Hypothalamus (tissue), 51 donors: ENCODE measurements at regions not wholly inside any gene's neighbourhood (a gene's known extent, or its start where the extent isn't known, plus 50 kb on each side); places are given as distances from the start of the nearest gene placed in this dataset.

ENCODE experiments used
- DNase-seq, 51 donors: peaks; one replicate each; lab custom pipeline; 2025; lab: John Stamatoyannopoulos, UW

GRCh38 chr3:82954486-82954885, 1193.0 kb upstream of the GBE1 start:
- no peak for DNase-seq

DNA sequence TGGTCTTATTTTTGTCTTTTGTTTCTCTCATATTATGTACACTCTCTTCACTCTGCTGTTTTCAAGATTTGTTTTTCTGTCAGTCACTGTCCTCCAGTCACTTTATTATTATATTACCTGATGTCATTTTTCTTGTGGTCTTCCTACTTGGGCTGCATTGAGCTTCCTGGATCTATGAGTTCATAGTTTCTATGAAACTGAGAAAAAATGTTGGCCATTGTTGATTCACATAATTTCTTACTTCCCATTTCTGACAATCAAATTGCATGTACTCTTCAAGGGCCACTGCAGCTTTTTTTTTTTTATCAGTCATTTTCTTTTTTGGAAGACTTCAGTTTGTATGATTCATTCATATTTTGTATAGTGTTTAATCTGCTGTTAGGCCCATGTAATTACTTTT, 1180.6 kb upstream of the GBE1 start:
- no peak for DNase-seq

DNA sequence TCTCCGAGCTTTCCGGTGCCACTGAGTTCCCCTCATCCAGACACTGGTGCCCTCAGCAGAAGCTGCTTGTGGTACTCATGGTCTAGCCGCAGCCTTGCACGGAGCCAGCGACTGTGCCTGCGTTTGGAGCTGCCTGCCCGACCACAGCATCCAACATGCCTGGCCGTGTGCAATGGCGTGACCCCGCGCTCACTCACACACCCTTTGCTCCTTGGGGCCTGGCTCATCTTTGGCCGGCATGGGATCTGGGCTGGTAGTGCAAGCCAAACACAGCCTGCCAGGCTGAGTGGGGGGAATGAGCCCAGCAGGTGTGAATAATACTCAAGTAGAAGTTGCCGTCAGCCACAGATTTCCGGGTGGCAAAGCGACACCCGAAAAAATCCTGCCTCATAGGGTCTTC, 1178.7 kb upstream of the GBE1 start:
- DNase-seq: no peak

GRCh38 chr3:82939491-82940097, 1178.1 kb upstream of the GBE1 start:
- no peak for DNase-seq

GRCh38 chr3:82938821-82939328, 1177.4 kb upstream of the GBE1 start:
- DNase-seq: no peak

DNA sequence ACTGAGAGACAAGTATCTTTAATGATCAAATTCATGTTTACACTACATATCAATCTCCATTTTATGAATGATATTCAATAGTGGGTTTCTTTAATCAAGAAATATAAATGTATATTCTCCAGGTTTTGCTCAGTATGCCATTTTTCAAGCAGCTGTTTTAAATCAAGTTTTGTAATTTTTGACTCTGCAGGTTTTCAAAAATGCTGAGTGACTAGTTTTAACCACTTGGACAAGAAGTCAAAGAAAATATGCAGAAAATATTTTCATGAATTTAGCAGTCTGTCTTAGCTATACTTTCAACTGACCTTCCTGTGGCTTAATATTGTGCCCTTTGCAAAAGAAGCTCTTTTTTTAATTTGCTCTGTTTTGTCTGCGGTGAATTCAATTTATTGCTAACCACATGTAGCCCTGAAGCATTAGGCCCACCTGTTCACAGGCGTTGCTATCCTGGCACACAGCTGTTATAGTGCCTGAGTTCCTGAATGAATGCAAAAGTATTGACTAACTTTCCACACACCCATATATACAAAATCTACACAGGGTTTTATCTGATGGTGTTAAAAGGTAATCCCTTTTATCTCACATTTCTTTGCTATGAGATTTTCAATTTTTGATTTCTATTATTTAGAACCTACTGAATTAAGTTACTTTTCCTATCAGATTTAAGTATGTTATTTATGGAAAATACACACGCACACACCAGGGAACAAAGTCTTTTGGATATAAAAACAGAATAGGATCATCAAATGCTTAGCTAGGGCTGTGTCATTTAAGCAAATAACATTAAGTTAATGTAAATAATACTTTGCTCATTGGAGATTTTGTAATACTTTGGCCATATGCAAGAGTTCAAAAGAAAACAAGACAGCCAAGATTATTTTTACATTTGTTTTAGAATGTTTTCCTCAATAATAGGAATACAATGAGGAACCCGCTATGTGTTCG, 1166.1 kb upstream of the GBE1 start:
- no peak for DNase-seq

DNA sequence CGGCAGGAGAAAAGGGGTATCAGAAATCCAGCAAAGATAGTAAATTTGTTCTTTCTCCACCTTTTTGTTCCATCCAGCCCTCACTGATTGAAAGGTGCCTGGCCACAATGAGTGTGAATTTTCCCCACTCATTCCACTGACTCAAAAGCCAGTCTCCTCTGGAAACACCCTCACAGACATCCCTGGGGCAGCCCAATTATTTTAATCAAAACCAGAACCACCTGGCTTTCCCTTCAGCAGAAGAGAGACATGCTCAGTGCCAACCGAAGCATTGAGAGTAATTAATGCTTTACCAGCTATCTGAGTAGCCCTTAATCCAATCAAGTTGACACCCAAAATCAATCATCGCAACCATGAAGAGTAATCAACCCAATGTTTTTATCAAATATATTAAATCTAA, 1129.6 kb upstream of the GBE1 start:
- no peak for DNase-seq

DNA sequence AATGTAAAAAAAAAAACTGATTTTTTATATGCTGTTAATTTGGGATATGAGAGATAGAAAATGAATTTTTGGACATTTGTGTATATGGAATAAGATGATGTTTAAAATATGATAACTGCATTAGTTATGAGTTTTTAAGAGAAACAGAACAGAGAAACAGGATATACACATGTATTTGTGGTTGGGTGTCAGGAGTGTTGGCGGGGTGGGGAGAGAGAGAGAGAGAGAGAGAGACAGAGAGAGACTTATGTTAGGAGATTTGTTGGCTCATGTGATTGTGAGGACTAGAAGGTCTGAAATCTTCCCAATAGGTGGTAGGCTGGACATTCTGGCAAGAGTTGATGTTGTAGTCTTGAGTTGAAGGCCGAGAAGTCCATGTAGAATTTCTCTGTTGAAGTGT, 1121.6 kb upstream of the GBE1 start:
- DNase-seq: no peak

GRCh38 chr3:82875401-82875800, 1114.0 kb upstream of the GBE1 start:
- no peak for DNase-seq

GRCh38 chr3:82839871-82840270, 1078.4 kb upstream of the GBE1 start:
- DNase-seq: no peak

- no peak for DNase-seq
Observed at GRCh38 chr3:82834098-82834497, 1072.7 kb upstream of the GBE1 start.

GRCh38 chr3:82824491-82824890, 1063.0 kb upstream of the GBE1 start:
- no peak for DNase-seq

- no peak for DNase-seq
Observed at GRCh38 chr3:82816086-82816485, 1054.6 kb upstream of the GBE1 start.

- DNase-seq: no peak
Observed at GRCh38 chr3:82815417-82816058, 1054.1 kb upstream of the GBE1 start.

DNA sequence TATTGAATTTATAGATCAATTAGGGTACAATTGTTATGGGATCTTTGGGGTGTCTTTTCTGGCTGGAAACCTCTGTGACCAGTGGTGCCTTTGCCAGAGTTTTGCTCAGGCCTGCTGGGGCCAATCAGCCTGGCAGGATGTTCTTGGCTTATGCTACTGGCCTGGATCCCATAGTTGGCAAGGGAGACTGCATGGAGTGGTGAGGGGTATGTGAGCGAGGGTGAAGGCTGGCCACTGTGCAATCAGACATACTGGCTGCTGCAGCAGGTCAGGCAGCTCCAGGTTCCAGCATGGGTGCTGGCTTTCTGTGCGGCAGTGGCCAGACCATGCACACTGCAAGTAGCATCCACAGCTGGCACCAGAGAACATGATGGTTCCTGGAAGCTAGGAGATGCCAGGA, 1053.2 kb upstream of the GBE1 start:
- DNase-seq: no peak

DNA sequence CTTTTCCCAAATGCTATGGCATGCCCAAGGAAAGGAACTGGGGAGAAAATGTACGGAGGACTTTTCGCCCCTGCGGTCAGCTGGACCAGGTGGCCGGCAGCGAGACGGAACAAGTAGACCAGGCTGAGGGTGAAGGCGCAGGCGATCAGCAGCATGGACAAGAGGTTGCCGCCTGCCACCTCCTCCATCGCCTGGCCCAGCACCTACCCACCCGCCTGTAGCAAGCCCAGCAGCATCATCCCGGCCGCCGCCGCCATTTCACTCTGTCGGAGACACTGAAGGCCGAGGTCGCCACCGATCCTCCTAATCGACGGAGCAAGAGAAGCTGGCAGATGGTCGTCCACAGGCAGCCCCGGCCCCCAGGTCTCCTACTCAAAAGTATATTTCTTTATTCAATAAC, 1046.3 kb upstream of the GBE1 start:
- no peak for DNase-seq

- DNase-seq: no peak
Observed at GRCh38 chr3:82802501-82802900, 1041.1 kb upstream of the GBE1 start.

DNA sequence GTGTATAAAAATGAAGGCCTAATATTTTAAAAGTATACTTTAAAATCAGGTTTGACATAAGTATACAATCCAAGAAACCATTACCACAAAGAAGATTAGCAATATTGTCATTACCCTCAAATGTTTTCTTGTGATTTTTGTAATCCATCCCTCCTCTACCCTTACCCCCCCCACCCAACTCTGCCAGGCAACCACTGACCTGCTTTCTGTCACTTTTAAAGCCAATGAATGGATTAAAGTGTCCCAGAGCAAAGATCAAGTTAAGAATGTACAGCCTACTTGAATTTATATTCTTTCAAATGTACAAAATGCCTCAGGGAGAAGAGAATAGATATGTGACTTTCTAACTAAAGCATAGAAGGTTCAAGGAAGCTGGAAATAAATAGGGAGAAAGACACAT, 1038.8 kb upstream of the GBE1 start:
- DNase-seq: no peak

DNA sequence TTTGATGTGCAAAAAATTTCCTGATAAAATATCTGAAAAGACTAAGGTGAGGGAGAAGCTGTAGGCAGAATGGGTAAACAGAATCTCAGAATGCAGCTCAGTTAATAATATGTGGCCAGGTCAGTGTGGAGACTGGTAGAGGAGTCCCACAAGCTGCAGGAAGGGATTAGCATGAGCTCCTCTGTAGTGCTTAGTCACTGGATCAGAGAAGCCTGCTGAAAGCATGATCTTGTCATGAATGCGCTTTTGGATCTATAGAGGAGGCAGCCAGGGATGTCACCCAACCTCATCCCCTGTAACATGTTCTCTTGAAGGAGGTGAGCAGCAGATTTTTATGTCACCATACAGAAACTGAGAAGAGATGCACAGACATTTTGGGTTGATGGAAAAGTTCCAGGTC, 1035.3 kb upstream of the GBE1 start:
- DNase-seq: no peak

DNA sequence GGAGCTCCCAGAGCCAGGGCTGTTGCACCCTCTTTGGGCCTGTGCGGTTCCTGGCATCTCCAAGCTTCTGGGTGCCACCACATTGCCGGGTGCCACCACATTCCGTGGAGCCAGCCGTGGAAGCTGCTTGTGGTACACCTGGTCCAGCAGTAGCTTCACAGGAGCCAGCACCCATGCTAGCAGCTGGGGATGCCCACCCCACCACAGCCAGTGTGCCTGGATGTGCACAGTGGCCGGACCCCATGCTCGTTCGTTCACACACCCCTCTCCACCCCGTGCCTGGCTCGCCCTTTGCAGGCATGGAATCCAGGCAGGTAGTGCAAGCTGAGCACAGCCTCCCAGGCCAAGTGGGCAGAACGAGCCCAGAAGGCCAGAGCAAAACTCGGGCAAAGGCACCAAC, 1029.8 kb upstream of the GBE1 start:
- no peak for DNase-seq

GRCh38 chr3:82790307-82791097, 1029.1 kb upstream of the GBE1 start:
- DNase-seq: no peak
